WERI-Rb-1 (cell line): ENCODE measurements at regions not wholly inside any gene's neighbourhood (a gene's known extent, or its start where the extent isn't known, plus 50 kb on each side); places are given as distances from the start of the nearest gene placed in this dataset.

Experiments used
- DNase-seq: peaks from one replicate; pipeline ENCODE4 v3.0.0-alpha.2; 2020
- H3K27ac ChIP-seq: fragments of 250-450 bp; sonication (Bioruptor Pico); 2 replicates; pipeline ENCODE4 v1.5.1; 2020; ENCODE audit warnings: mild to moderate bottlenecking, moderate library complexity
- H3K27me3 ChIP-seq: fragments of 250-450 bp; sonication (Bioruptor Pico); 2 replicates; pipeline ENCODE4 v1.5.1; 2021; ENCODE audit warnings: mild to moderate bottlenecking, low read depth, moderate library complexity; ENCODE audit not compliant: insufficient read depth, severe bottlenecking
- H3K36me3 ChIP-seq: fragments of 250-450 bp; sonication (Bioruptor Pico); 2 replicates; pipeline ENCODE4 v1.5.1; 2020; ENCODE audit warnings: mild to moderate bottlenecking, moderate library complexity
- H3K4me3 ChIP-seq: 2 replicates; pipeline ENCODE4 v1.5.1; 2011; ENCODE audit warnings: low read depth, mild to moderate bottlenecking, control low read depth, low read length
- H3K9me3 ChIP-seq: fragments of 250-450 bp; sonication (Bioruptor Pico); 2 replicates; pipeline ENCODE4 v1.5.1; 2021; ENCODE audit warnings: mild to moderate bottlenecking, moderate library complexity; ENCODE audit not compliant: severe bottlenecking
- CTCF ChIP-seq: IDR thresholded peaks from 2 replicates; pipeline ENCODE4 v1.5.1; 2011; ENCODE audit warnings: low read depth, mild to moderate bottlenecking, control low read depth, inconsistent platforms, low read length

DNA sequence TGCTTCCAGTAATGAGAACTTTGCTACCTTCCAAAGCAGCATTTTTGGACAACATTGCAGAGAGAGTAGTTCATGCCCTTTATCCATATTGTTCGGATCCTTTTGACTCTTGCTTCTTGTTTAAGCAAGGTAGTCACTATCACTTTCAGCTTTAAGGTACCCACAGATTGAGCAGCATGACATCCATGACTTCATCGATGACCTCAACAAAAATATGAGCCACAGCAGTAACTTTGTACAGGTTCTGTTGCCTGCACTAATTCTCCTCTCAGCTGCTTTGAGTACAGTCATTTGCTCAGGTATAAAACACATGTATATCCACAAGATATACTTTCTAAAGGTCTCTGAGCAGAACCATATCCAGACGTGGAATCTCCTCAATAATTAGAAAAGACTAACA lies 546.3 kb downstream of the SOX6 start:
- Histone ChIP-seq H3K4me3 (no peak overlapping the region), H3K27ac (no peak overlapping the region), H3K27me3 (no peaks in the 10 kb centered on the region), H3K36me3 (no peaks in the 10 kb centered on the region), H3K9me3 (no peaks in the 10 kb centered on the region)
- TF ChIP-seq CTCF = no peak
- DNase-seq = no peak

DNA sequence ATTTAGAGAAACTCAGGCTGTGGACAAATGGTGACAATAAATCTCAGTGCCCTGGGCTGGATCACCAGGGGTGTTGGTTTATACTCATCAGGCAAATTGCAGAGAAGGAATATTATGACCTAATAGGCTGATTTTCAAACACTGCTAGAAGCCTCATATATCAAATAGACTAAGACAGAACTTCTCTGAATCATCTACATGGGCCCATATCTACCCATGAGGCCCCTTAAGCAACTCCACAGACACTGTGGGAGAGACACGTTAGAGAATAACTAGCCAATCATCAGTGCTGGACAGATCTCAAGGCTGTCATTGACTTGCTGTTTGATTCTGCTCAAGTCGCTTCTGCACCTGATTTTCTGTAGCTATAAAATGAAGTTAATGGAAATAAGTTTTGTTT lies 545.8 kb downstream of the SOX6 start:
- H3K4me3 ChIP-seq = no peak overlapping the region
- no peak for TF ChIP-seq CTCF
- no peak for DNase-seq
- H3K27ac ChIP-seq = no peak overlapping the region
- no peaks in the 10 kb centered on the region for H3K36me3 ChIP-seq
- no peaks in the 10 kb centered on the region for H3K27me3 ChIP-seq
- no peaks in the 10 kb centered on the region for H3K9me3 ChIP-seq

DNA sequence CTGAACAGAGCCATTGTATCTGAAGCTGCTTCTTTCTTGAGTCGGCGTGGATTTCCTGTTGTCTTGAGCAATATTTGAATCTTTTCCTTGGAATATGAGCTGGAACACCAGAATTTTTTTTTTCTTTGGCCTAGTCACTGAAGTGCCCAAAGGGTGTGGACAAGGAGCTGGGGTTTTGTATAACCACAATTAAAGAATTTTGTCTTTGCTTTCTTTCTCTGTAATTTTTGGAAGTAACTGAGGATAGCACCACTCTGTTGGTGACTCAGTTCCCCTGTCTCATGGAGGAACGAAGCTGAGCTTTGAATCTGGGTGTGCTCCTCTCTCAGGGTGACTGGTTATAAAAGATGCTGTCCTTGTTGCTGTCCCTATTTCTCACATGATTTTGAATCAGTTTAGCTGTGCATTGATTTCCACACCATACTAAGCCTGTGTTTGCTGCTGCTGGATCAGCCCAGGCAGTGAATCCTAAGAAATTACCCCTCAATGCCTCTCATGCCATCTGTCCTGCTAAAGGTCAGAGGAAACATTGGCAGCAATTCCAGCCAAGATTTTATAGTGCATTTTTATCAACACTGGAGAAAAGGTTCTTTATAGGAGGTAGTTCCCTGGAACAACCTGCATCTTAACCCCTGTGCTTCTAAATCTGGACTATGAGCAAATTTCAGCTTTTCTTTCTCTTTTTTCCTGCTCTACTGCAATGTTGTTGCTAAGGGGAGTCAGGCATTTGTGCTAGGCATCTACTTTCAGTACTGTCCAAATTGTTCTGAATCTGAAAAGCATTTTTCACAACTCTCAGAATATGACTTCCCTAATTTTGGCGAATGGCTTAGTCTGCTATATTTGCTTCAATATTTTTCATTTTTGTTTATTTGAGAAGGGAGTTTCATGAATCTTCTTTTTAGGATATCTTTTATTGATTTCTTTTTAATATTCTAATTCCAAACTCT lies 540.8 kb downstream of the SOX6 start:
- H3K27ac ChIP-seq = no peak overlapping the region
- no peak for DNase-seq
- TF ChIP-seq CTCF = no peak
- H3K36me3 ChIP-seq = no peaks in the 10 kb centered on the region
- no peaks in the 10 kb centered on the region for H3K27me3 ChIP-seq
- no peak overlapping the region for H3K4me3 ChIP-seq
- no peaks in the 10 kb centered on the region for H3K9me3 ChIP-seq

GRCh38 chr11:15816260-15816871 lies 540.0 kb downstream of the SOX6 start:
- no peak overlapping the region for H3K4me3 ChIP-seq
- no peaks in the 10 kb centered on the region for H3K27me3 ChIP-seq
- no peak for TF ChIP-seq CTCF
- H3K9me3 ChIP-seq = no peaks in the 10 kb centered on the region
- no peak overlapping the region for H3K27ac ChIP-seq
- no peaks in the 10 kb centered on the region for H3K36me3 ChIP-seq
- no peak for DNase-seq

GRCh38 chr11:15817001-15817400 lies 539.3 kb downstream of the SOX6 start:
- H3K27me3 ChIP-seq = no peaks in the 10 kb centered on the region
- no peaks in the 10 kb centered on the region for H3K9me3 ChIP-seq
- H3K4me3 ChIP-seq = no peak overlapping the region
- H3K36me3 ChIP-seq = no peaks in the 10 kb centered on the region
- no peak for DNase-seq
- TF ChIP-seq CTCF = no peak
- no peak overlapping the region for H3K27ac ChIP-seq
